ENCODE measurements at regions not wholly inside any gene's neighbourhood (a gene's known extent, or its start where the extent isn't known, plus 50 kb on each side); places are given as distances from the start of the nearest gene placed in this dataset.

DNA sequence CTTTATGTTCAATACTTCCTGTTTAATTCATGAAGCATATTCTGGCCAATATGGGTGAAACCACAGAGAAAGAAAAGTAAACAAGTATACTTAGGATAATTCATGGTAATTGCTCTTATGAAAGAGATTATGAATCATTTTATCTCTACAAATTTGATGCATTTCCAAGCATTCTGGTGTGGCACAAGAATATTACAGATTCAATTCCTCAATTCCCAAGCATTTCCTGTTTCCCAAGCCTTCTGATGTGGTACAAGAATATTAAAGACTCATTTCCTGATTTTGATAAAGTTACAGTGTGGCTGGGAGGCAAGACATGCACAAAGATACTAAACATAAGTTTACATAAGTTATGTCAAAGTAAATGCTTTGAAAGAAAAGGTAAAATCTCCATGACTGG, 126.1 kb upstream of the NUDT7 start:
- TF ChIP-seq, protein P1, sequence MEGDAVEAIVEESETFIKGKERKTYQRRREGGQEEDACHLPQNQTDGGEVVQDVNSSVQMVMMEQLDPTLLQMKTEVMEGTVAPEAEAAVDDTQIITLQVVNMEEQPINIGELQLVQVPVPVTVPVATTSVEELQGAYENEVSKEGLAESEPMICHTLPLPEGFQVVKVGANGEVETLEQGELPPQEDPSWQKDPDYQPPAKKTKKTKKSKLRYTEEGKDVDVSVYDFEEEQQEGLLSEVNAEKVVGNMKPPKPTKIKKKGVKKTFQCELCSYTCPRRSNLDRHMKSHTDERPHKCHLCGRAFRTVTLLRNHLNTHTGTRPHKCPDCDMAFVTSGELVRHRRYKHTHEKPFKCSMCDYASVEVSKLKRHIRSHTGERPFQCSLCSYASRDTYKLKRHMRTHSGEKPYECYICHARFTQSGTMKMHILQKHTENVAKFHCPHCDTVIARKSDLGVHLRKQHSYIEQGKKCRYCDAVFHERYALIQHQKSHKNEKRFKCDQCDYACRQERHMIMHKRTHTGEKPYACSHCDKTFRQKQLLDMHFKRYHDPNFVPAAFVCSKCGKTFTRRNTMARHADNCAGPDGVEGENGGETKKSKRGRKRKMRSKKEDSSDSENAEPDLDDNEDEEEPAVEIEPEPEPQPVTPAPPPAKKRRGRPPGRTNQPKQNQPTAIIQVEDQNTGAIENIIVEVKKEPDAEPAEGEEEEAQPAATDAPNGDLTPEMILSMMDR (IDR thresholded peaks at IDR 0.05), result no peak
- TF ChIP-seq POLR2A (IDR thresholded peaks at IDR 0.05), result no peak
